ENCODE measurements at regions not wholly inside any gene's neighbourhood (a gene's known extent, or its start where the extent isn't known, plus 50 kb on each side); places are given as distances from the start of the nearest gene placed in this dataset.

- Histone ChIP-seq H3K27me3 (no peaks in the 10 kb centered on the region), H3K27ac (no peak overlapping the region), H3K9me3 (no peaks in the 10 kb centered on the region), H3K36me3 (no peaks in the 10 kb centered on the region), H3K4me3 (no peak overlapping the region), H3K4me1 (no peaks in the 10 kb centered on the region)
- TF ChIP-seq POLR2A (IDR thresholded peaks at IDR 0.05) (no peak), EP300 (IDR thresholded peaks at IDR 0.05) (no peak), CTCF (IDR thresholded peaks at IDR 0.05) (no peak), POLR2AphosphoS5 (IDR thresholded peaks at IDR 0.05) (no peak)
- ATAC-seq (ENCODE audit: low FRiP score in 2 of 2) (no peak), DNase-seq (no peak)
- WGBS, 2 donors = 21 to 34% methylated on average over 5 of the region's 5 CpGs
Measured at GRCh38 chr6:92559611-92560010, 859.7 kb downstream of the EPHA7 start.

- Histone ChIP-seq H3K4me3 (no peak overlapping the region), H3K27ac (no peak overlapping the region), H3K27me3 (no peaks in the 10 kb centered on the region), H3K36me3 (no peaks in the 10 kb centered on the region), H3K9me3 (no peaks in the 10 kb centered on the region), H3K4me1 (no peaks in the 10 kb centered on the region)
- TF ChIP-seq CTCF (IDR thresholded peaks at IDR 0.05) (no peak), POLR2AphosphoS5 (IDR thresholded peaks at IDR 0.05) (no peak), EP300 (IDR thresholded peaks at IDR 0.05) (no peak), POLR2A (IDR thresholded peaks at IDR 0.05) (no peak)
- no peak for ATAC-seq (ENCODE audit: low FRiP score in 2 of 2)
- no peak for DNase-seq
- 76 to 87% methylated on average over 2 of the region's 2 CpGs for WGBS, 2 donors
Measured at GRCh38 chr6:92559003-92559402, 860.4 kb downstream of the EPHA7 start.

- TF ChIP-seq POLR2A (IDR thresholded peaks at IDR 0.05) (no peak), EP300 (IDR thresholded peaks at IDR 0.05) (no peak), CTCF (IDR thresholded peaks at IDR 0.05) (no peak), POLR2AphosphoS5 (IDR thresholded peaks at IDR 0.05) (no peak)
- H3K27me3 ChIP-seq = no peaks in the 10 kb centered on the region
- ATAC-seq (ENCODE audit: low FRiP score in 2 of 2) (no peak), DNase-seq (no peak)
- H3K27ac ChIP-seq = no peak overlapping the region
- H3K4me3 ChIP-seq = no peak overlapping the region
- H3K4me1 ChIP-seq = no peaks in the 10 kb centered on the region
- no peaks in the 10 kb centered on the region for H3K9me3 ChIP-seq
- WGBS, 2 donors = 21 to 29% methylated on average over 1 of the region's 1 CpG
- no peaks in the 10 kb centered on the region for H3K36me3 ChIP-seq
Measured at GRCh38 chr6:92550501-92550900, 868.9 kb downstream of the EPHA7 start.

- no peak overlapping the region for H3K27ac ChIP-seq
- no peaks in the 10 kb centered on the region for H3K27me3 ChIP-seq
- no peaks in the 10 kb centered on the region for H3K36me3 ChIP-seq
- 31 to 38% methylated on average over 1 of the region's 1 CpG for WGBS, 2 donors
- no peaks in the 10 kb centered on the region for H3K9me3 ChIP-seq
- TF ChIP-seq POLR2AphosphoS5 (IDR thresholded peaks at IDR 0.05) (no peak), CTCF (IDR thresholded peaks at IDR 0.05) (no peak), POLR2A (IDR thresholded peaks at IDR 0.05) (no peak), EP300 (IDR thresholded peaks at IDR 0.05) (no peak)
- H3K4me1 ChIP-seq = no peaks in the 10 kb centered on the region
- H3K4me3 ChIP-seq = no peak overlapping the region
- no peak for DNase-seq
- ATAC-seq (ENCODE audit: low FRiP score in 2 of 2) = no peak
Measured at GRCh38 chr6:92545861-92546260, 873.5 kb downstream of the EPHA7 start.

GRCh38 chr6:92541448-92542060, 877.8 kb downstream of the EPHA7 start:
- Histone ChIP-seq H3K9me3 (no peaks in the 10 kb centered on the region), H3K27ac (no peak overlapping the region), H3K4me3 (no peak overlapping the region), H3K36me3 (no peaks in the 10 kb centered on the region), H3K27me3 (no peaks in the 10 kb centered on the region), H3K4me1 (no peaks in the 10 kb centered on the region)
- ATAC-seq (ENCODE audit: low FRiP score in 2 of 2) (no peak), DNase-seq (no peak)
- WGBS, 2 donors = 82 to 87% methylated on average over 1 of the region's 1 CpG
- TF ChIP-seq POLR2A (IDR thresholded peaks at IDR 0.05) (no peak), EP300 (IDR thresholded peaks at IDR 0.05) (no peak), CTCF (IDR thresholded peaks at IDR 0.05) (no peak), POLR2AphosphoS5 (IDR thresholded peaks at IDR 0.05) (no peak)

All from upper lobe of left lung (tissue), 6 donors.